K562 (cell line): ENCODE measurements at regions not wholly inside any gene's neighbourhood (a gene's known extent, or its start where the extent isn't known, plus 50 kb on each side); places are given as distances from the start of the nearest gene placed in this dataset.

ENCODE experiments used
- CTCF ChIP-seq, 3 experiments: IDR thresholded peaks in 2 of 3; conservative IDR thresholded peaks in 1 of 3; 2 replicates each; pipeline ENCODE4 v1.5.1; 2011 to 2012; ENCODE audit warnings: low read length in 3 of 3, mild to moderate bottlenecking in 3 of 3, control low read depth in 2 of 3, improper control_type of control experiment in 1 of 3, inconsistent platforms in 1 of 3, low read depth in 1 of 3, mixed read lengths in 1 of 3, moderate library complexity in 1 of 3; ENCODE audit not compliant: insufficient read depth in 2 of 3
- TAF1 ChIP-seq: IDR thresholded peaks from 2 replicates; pipeline ENCODE4 v1.6.1; 2011; ENCODE audit warnings: mild to moderate bottlenecking, low read length, moderate library complexity; ENCODE audit not compliant: insufficient read depth, control insufficient read depth, severe bottlenecking; ENCODE audit errors: extremely low read depth
- ZBTB11 ChIP-seq, 3 experiments: fragments of 200-800 bp in 1 of 3; fragments of 250-450 bp in 1 of 3; fragments of 450-650 bp in 1 of 3; sonication (Bioruptor Pico) in 1 of 3; sonication (Bioruptor generic) in 1 of 3; formaldehyde crosslinking in 1 of 3; IDR thresholded peaks; 2 replicates each; pipeline versions ENCODE4 v1.6.1 to v1.8.0; 2016 to 2022; ENCODE audit warnings: mild to moderate bottlenecking in 2 of 3, missing genetic modification characterization in 2 of 3, missing compliant biosample characterization in 1 of 3, moderate library complexity in 1 of 3
- ZBTB40 ChIP-seq, 2 experiments: fragments of 450-650 bp in 1 of 2; sonication (generic) in 1 of 2; formaldehyde crosslinking in 1 of 2; IDR thresholded peaks; 2 replicates each; pipeline versions ENCODE4 v1.7.1 to v1.9.0; 2016 to 2022; ENCODE audit warnings: inconsistent platforms in 1 of 2, mild to moderate bottlenecking in 1 of 2, missing genetic modification reagents in 1 of 2
- ZNF212 ChIP-seq: fragments of 450-650 bp; formaldehyde crosslinking; IDR thresholded peaks from 2 replicates; pipeline ENCODE4 v1.4.0; 2020; ENCODE audit warnings: mild to moderate bottlenecking
- ZNF232 ChIP-seq: sonication (generic); formaldehyde crosslinking; IDR thresholded peaks from 2 replicates; pipeline ENCODE4 v1.8.0; 2022; ENCODE audit warnings: mild to moderate bottlenecking, missing genetic modification reagents

GRCh38 chr14:54170301-54170700 lies 213.7 kb upstream of the BMP4 start:
- no peak for TF ChIP-seq TAF1
- TF ChIP-seq ZBTB40 (IDR thresholded peaks at IDR 0.05): no peak
- no peak for TF ChIP-seq ZBTB40 (CRISPR knock-in tag; IDR thresholded peaks at IDR 0.05)
- TF ChIP-seq CTCF (IDR thresholded peaks at IDR 0.05 in 2 of 3, conservative IDR thresholded peaks at IDR 0.05 in 1 of 3; ENCODE audit: insufficient read depth in 2 of 3, low read depth in 1 of 3, low read length in 3 of 3): no peak
- no peak for TF ChIP-seq ZNF232 (CRISPR knock-in tag)
- TF ChIP-seq ZNF212 (CRISPR knock-in tag): no peak
- TF ChIP-seq ZBTB11 (CRISPR knock-in tag; IDR thresholded peaks at IDR 0.05): no peak
